Activated CD8-positive, alpha-beta T cell treated with anti-CD3 and anti-CD28 coated beads for 36 hours (primary cell): ENCODE measurements at regions not wholly inside any gene's neighbourhood (a gene's known extent, or its start where the extent isn't known, plus 50 kb on each side); places are given as distances from the start of the nearest gene placed in this dataset.

Experiments used
- ATAC-seq: fragments of 200-7000 bp; cut with Tn5 transposase; one replicate; pipeline ENCODE4 v1.10.0; 2021; ENCODE audit warnings: mild to moderate bottlenecking, moderate library complexity
- CTCF ChIA-PET: fragments of 350-600 bp; sonication (Branson Sonifier 250); formaldehyde crosslinking; loops from one replicate; lab custom pipeline; 2021; ENCODE audit warnings: antibody characterized with exemption; lab: Charles Lee
- POLR2A ChIA-PET: fragments of 350-600 bp; sonication (Branson Sonifier 250); formaldehyde crosslinking; loops from one replicate; lab custom pipeline; 2021; ENCODE audit warnings: antibody characterized with exemption; lab: Charles Lee
- DNase-seq: peaks from one replicate; pipeline ENCODE4 v3.0.0-alpha.2; 2020
- H3K27ac Mint-ChIP-seq: one replicate; pipeline ENCODE4 v1.8.0; 2021; ENCODE audit warnings: mild to moderate bottlenecking, mixed read lengths
- H3K27me3 Mint-ChIP-seq: one replicate; pipeline ENCODE4 v1.8.0; 2021; ENCODE audit warnings: mixed read lengths
- H3K36me3 Mint-ChIP-seq: one replicate; pipeline ENCODE4 v1.8.0; 2021; ENCODE audit warnings: low read depth, mixed read lengths
- H3K4me1 Mint-ChIP-seq: one replicate; pipeline ENCODE4 v1.8.0; 2021; ENCODE audit warnings: low read depth, mixed read lengths
- H3K4me3 Mint-ChIP-seq: one replicate; pipeline ENCODE4 v1.8.0; 2021; ENCODE audit warnings: mild to moderate bottlenecking, moderate library complexity, mixed read lengths
- H3K9me3 Mint-ChIP-seq: one replicate; pipeline ENCODE4 v1.8.0; 2021; ENCODE audit warnings: mixed read lengths
- CTCF ChIP-seq: fragments of 200-600 bp; IDR thresholded peaks from one replicate; pipeline ENCODE4 v1.8.0; 2022; ENCODE audit warnings: antibody characterized with exemption, mild to moderate bottlenecking
- intact Hi-C: fragments of 100-400 bp; cut with micrococcal nuclease; formaldehyde crosslinking; loops from one replicate; pipeline ENCODE4 v1.10.0; 2022

- H3K27me3 Mint-ChIP-seq = peaks cover 3% of the 10 kb centered on the region
- TF ChIP-seq CTCF = no peak
- H3K4me3 Mint-ChIP-seq = no peak overlapping the region
- no peaks in the 10 kb centered on the region for H3K36me3 Mint-ChIP-seq
- CTCF ChIA-PET = no interaction called here
- ATAC-seq (no peak), DNase-seq (no peak)
- no peaks in the 10 kb centered on the region for H3K4me1 Mint-ChIP-seq
- POLR2A ChIA-PET = interaction anchor here (0.6 kb wide), 1 partner anchor 122 kb away, joined by 3 read pairs; no protein-coding TSS in a partner anchor
- H3K27ac Mint-ChIP-seq = no peak overlapping the region
- intact Hi-C loops = no loop called here
- H3K9me3 Mint-ChIP-seq = no peaks in the 10 kb centered on the region
These were observed 87.4 kb downstream of the FAM9B start for GRCh38 chrX:8946563-8946962.

- DNase-seq = no peak
- H3K4me3 Mint-ChIP-seq = no peak overlapping the region
- no peak for ATAC-seq
- TF ChIP-seq CTCF = no peak
- intact Hi-C loops = no loop called here
- no peaks in the 10 kb centered on the region for H3K4me1 Mint-ChIP-seq
- H3K9me3 Mint-ChIP-seq = no peaks in the 10 kb centered on the region
- H3K27me3 Mint-ChIP-seq = no peaks in the 10 kb centered on the region
- ChIA-PET POLR2A (no interaction called here), CTCF (no interaction called here)
- no peaks in the 10 kb centered on the region for H3K36me3 Mint-ChIP-seq
- H3K27ac Mint-ChIP-seq = no peak overlapping the region
These were observed 94.6 kb downstream of the FAM9B start for GRCh38 chrX:8939322-8939721.

GRCh38 chrX:8927701-8928100, 106.2 kb downstream of the FAM9B start:
- Mint-ChIP-seq H3K27ac (no peak overlapping the region), H3K27me3 (peaks cover 7% of the 10 kb centered on the region), H3K4me3 (no peak overlapping the region), H3K4me1 (no peaks in the 10 kb centered on the region), H3K36me3 (no peaks in the 10 kb centered on the region), H3K9me3 (no peaks in the 10 kb centered on the region)
- ATAC-seq (no peak), DNase-seq (no peak)
- no peak for TF ChIP-seq CTCF
- intact Hi-C loops = no loop called here
- POLR2A ChIA-PET = no interaction called here
- CTCF ChIA-PET = no interaction called here

GRCh38 chrX:8927066-8927635, 106.8 kb downstream of the FAM9B start:
- intact Hi-C loops = no loop called here
- no peak for ATAC-seq

GRCh38 chrX:8921615-8922014, 112.3 kb downstream of the FAM9B start:
- Mint-ChIP-seq H3K4me3 (no peak overlapping the region), H3K27me3 (peaks cover 10% of the 10 kb centered on the region), H3K36me3 (no peaks in the 10 kb centered on the region), H3K4me1 (no peaks in the 10 kb centered on the region), H3K27ac (no peak overlapping the region), H3K9me3 (no peaks in the 10 kb centered on the region)
- ChIA-PET CTCF (no interaction called here), POLR2A (no interaction called here)
- DNase-seq = no peak
- ATAC-seq = no peak
- intact Hi-C loops = no loop called here
- TF ChIP-seq CTCF = no peak

More at GRCh38 chrX:8927066-8927635, 106.8 kb downstream of the FAM9B start:
- peaks cover 7% of the 10 kb centered on the region for H3K27me3 Mint-ChIP-seq
- no peak for TF ChIP-seq CTCF
- H3K4me1 Mint-ChIP-seq = no peaks in the 10 kb centered on the region
- no peaks in the 10 kb centered on the region for H3K9me3 Mint-ChIP-seq
- ChIA-PET CTCF (no interaction called here), POLR2A (no interaction called here)
- H3K27ac Mint-ChIP-seq = no peak overlapping the region
- no peak for DNase-seq
- H3K36me3 Mint-ChIP-seq = no peaks in the 10 kb centered on the region
- no peak overlapping the region for H3K4me3 Mint-ChIP-seq
